Midbrain (tissue), 1 donor: ENCODE measurements at regions not wholly inside any gene's neighbourhood (a gene's known extent, or its start where the extent isn't known, plus 50 kb on each side); places are given as distances from the start of the nearest gene placed in this dataset.

Source experiments
- DNase-seq: peaks from one replicate; lab custom pipeline; 2025; lab: John Stamatoyannopoulos, UW

DNA sequence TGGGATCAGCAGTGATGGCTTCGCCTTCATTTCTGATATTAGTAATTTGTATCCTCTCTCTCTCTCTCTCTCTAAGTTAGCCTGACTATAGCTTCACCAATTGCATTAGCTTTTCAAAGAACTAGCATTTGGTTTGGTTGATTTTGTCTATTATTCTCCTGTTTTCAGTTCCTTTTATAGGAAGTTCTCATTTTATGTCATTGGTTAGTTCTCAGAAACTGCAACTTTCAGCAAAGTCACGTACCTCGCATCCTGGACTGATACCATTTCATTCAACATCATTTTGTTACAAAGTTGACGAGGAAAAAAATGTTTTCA, 450.8 kb downstream of the EIPR1 start:
- DNase-seq, result no peak

DNA sequence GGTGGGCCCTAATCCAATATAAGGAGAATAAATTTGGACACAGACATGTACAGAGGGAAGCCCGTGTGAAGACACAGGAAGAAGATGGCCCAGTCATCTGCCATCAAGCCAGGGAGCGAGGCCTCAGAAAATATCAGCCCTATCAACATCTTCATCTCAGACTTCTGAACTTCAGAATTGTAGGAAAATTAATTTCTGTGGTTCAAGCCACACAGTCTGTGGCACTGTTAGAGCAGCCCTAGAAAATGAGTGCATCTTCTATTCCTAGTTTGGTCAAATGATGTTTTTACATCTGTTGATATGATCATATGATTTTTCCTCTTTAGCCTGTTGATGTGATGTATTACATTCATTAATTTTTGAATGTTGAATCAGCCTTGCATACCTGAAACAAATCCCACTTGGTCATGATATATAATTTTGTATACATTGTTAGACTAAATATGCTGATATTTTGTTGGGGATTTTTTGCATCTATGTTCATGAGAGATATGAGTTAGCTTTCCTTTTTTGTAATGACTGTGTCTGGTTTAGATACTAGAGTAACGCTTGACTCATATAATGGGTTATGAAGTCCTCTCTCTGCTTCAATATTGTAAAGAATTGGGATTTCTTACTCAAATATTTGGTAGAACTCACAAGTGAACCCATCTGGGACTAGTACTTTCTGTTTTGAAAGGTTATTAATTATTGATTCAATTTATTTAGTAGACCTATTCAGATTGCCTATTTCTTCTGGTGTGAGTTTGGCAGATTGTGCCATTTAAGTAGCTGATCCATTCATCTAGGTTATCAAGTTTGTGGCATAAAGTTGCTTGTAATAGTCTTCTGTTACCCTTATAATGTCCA, 451.4 kb downstream of the EIPR1 start:
- no peak for DNase-seq

GRCh38 chr2:2922156-2922555, 455.5 kb downstream of the EIPR1 start:
- DNase-seq, result no peak

GRCh38 chr2:2921011-2921720, 456.5 kb downstream of the EIPR1 start:
- no peak for DNase-seq

GRCh38 chr2:2919574-2920365, 457.8 kb downstream of the EIPR1 start:
- no peak for DNase-seq

DNA sequence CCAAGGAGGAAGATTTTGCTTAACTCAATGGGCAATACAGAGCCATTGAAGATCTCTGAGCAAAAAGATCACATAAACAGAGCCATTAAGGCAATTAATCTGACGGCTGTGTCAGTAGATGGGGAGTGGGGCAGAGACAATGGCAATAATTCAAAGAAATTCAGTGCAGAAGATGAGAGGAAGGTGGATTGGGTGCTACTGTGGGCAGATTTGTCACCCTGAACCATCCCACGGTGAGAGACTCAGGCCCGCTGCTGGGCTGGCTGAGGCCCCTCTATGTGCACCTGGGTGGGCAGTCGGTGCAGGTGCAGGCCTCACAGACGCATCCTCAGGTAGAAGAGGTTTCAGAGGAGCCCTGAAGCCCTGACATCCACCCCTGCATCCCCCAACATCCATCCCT, 458.6 kb downstream of the EIPR1 start:
- no peak for DNase-seq

GRCh38 chr2:2916621-2917020, 461.0 kb downstream of the EIPR1 start:
- no peak for DNase-seq

DNA sequence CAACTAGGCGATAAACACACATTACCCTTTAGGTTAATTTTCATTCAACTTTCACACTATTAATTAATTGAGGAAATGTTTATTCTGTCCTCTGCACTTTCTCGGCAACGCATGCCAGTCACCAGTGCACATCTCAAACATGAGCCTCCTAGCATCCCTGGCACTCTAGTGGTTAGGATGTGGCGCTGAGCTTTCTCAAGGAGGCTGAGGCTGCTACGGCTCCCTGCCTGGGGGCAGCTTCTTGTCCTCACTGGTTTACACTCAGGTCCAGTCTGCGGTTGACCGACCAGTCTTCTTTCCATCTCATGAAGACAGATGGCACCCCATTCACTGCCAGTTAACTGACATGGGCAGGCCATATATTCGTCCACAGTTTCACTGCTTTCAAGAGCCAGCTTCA, 463.4 kb downstream of the EIPR1 start:
- no peak for DNase-seq

DNA sequence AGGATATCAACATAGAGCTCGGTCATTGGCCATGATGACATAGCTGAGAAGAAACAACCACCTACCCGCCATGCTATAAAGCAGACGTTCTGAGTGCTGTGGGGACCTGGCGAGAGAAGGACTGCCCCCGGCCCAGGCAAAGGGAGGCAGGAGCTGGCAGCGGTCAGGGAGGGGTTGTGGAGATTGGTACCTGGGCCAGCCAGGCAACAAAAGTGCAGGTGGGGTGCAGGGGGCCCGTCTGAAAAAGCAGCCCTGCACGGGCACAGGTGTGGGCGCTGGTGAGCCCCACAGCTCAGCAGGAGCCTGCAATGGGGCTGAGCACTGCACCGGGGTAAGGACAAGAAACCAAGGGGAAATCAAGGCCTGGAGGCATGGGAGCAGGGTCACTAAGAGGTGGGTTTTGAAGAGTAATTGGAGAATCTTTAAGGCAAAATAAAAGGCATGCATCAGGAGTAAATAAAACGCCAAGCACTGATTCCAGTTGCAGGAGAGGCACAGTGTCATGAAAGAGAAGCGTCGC, 464.0 kb downstream of the EIPR1 start:
- DNase-seq, result no peak

- no peak for DNase-seq
Observed at GRCh38 chr2:2912731-2913130, 464.9 kb downstream of the EIPR1 start.

GRCh38 chr2:2912293-2912692, 465.3 kb downstream of the EIPR1 start:
- no peak for DNase-seq

DNA sequence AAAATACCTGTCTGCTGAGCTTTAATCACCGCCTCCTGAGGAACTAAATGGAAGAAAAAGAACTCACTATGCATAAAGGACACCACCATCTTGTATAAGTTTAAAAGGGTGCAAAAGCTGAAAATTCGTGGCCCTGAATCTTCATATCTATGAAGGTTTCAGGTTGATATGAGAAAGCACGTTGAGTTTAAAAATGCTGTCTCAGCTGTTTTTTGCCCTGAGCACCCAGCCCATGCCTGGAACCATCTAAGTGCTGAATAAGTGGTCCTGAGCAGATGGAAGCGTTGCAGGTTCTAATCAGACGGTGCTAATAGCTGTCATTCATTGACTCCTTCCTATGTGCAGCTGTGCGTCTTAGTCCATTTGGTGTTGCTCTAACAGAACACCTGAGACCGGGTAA, 467.4 kb downstream of the EIPR1 start:
- no peak for DNase-seq

GRCh38 chr2:2909086-2910035, 468.3 kb downstream of the EIPR1 start:
- DNase-seq, result no peak

DNA sequence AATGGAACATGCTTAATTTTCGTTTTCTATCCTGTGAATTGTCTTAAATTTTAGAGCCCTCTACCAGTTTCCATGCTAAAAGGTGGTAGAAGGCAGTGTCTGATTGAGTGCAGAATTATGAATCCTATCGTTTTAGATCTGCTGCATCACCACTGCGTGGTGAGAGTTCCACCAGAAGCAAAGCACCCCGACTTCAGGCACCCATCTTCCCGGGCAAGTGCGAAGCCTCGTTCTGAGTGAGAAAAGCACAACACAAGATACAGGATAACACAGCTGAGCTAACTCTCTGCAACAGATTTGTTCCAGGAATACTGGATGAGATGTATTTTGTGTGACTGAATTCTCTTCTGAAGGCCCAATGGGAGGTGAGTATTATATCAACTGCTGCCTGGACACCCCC, 471.5 kb downstream of the EIPR1 start:
- no peak for DNase-seq

GRCh38 chr2:2904721-2905350, 472.8 kb downstream of the EIPR1 start:
- no peak for DNase-seq

DNA sequence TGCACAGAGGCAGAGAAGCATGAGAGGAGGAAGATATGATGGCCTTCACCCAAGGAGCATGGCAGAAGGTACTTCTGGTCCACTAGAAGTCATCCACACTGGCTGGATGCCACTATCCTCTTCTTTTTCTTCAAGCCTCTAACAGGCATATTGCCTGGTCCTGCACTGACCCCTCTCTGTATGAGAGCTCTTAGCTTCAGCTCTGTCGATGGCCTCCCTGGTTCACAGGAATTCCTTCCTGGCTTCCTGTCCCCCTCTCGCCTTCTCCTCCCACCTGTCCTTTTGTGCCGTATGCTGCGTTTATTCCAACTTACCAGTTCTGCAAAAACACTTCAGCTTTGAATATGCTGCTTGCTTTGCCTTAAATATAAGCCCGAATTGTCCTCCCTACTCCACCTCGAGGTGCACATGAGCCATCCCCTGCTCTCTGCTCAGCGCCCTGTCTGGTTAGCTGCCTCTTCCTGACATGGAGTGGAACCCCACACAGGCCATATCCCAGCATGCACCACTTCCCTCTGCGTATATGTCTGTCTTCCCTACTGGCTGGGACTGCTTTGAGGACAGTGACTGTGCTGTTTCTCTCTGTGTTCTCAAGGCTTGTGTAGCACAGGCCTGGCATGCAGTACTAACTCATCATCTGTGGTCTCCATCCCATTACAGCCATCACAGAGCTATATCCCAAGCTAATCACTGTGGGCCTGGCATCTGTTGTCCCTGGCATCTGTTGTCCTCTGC, 474.9 kb downstream of the EIPR1 start:
- DNase-seq, result no peak

DNA sequence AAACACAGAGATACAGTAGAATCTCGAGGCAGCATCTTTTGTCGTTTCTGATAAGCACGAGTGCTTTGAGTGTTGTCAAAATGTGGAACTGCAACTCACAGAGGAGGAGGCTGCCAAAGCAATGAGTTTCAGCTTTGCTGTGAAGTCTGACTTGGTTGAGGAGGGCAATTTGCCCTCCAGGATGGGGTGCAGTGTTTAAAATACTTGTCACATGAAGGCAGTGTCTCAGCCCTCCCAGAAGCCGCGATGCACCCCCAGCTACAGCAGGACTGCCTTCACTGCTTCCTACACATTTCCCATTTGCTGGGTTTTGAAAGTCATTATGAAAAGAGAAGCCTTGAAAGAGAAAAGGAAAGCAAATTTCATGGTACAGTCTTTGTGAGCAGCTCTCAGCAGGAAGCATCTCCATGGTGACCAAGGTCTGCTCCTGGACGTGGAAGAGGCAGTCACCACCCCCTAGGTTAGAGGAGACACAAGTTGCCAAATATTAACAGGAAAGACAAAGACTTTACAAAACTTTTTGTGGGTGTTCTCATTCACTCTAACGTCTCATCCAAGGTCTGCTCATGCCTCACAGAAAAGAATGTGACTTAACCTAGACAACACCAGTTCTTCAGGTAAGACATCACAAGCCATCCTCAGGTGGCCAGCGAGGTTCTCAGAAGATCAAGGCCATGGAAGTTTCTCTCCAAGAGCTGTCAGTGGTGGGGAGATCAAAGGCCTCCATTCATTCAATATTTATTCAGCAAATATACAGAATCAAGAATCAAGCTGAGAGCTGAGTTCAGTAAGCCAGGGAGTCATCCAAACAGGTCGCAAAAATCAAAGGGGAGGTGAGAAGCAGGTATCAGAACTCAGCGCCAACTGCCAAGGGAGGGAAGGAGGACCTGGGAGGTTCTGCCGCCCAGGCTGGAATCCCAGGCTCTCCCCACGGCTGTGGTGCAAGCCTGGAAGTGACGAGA, 476.0 kb downstream of the EIPR1 start:
- DNase-seq, result no peak

DNA sequence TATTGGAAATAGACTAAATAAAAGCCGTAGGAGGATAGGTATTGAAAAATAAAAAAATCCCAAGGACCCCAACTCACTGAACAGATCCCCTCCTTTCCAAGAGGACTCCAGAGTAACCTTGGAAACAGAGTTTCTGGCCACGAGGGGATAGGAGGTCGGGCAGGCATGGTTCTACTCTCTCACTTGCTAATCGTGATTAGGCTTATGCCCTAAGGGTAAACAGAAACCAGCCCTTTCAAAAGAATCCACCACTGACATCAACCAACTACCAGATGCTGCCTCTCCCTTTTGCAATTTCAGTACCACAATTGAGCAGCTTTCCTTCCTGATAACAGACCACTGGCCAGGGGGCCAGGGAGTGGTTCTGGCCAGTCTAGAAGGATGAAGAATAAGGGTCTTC, 477.8 kb downstream of the EIPR1 start:
- no peak for DNase-seq

- DNase-seq, result no peak
Observed at GRCh38 chr2:2898744-2899143, 478.9 kb downstream of the EIPR1 start.
